ENCODE measurements at regions not wholly inside any gene's neighbourhood (a gene's known extent, or its start where the extent isn't known, plus 50 kb on each side); places are given as distances from the start of the nearest gene placed in this dataset.

- DNase-seq (ENCODE audit: low spot score): no peak
- Histone ChIP-seq H3K27ac (no peak overlapping the region), H3K4me3 (no peak overlapping the region)
- no peak for TF ChIP-seq CTCF (IDR thresholded peaks at IDR 0.05)
Observed at GRCh38 chr20:51269671-51270070, 246.8 kb upstream of the KCNG1 start.

GRCh38 chr20:51267679-51268078, 244.8 kb upstream of the KCNG1 start:
- no peak for TF ChIP-seq CTCF (IDR thresholded peaks at IDR 0.05)
- H3K27ac ChIP-seq: no peak overlapping the region
- H3K4me3 ChIP-seq: no peak overlapping the region
- no peak for DNase-seq (ENCODE audit: low spot score)

- DNase-seq (ENCODE audit: low spot score): no peak
- H3K4me3 ChIP-seq: no peak overlapping the region
- no peak overlapping the region for H3K27ac ChIP-seq
- no peak for TF ChIP-seq CTCF (IDR thresholded peaks at IDR 0.05)
Observed at GRCh38 chr20:51266353-51266752, 243.4 kb upstream of the KCNG1 start.

- Histone ChIP-seq H3K4me3 (no peak overlapping the region), H3K27ac (no peak overlapping the region)
- DNase-seq (ENCODE audit: low spot score): no peak
- TF ChIP-seq CTCF (IDR thresholded peaks at IDR 0.05): no peak
Observed at GRCh38 chr20:51265361-51265760, 242.5 kb upstream of the KCNG1 start.

GRCh38 chr20:51262240-51262639, 239.3 kb upstream of the KCNG1 start:
- no peak for DNase-seq (ENCODE audit: low spot score)
- TF ChIP-seq CTCF (IDR thresholded peaks at IDR 0.05): no peak
- Histone ChIP-seq H3K4me3 (no peak overlapping the region), H3K27ac (no peak overlapping the region)

GRCh38 chr20:51259455-51259854, 236.5 kb upstream of the KCNG1 start:
- DNase-seq (ENCODE audit: low spot score): no peak
- TF ChIP-seq CTCF (IDR thresholded peaks at IDR 0.05): no peak

GRCh38 chr20:51258582-51259165, 235.8 kb upstream of the KCNG1 start:
- DNase-seq (ENCODE audit: low spot score): no peak
- TF ChIP-seq CTCF (IDR thresholded peaks at IDR 0.05): no peak
- Histone ChIP-seq H3K27ac (no peak overlapping the region), H3K4me3 (no peak overlapping the region)

More at GRCh38 chr20:51259455-51259854, 236.5 kb upstream of the KCNG1 start:
- Histone ChIP-seq H3K27ac (no peak overlapping the region), H3K4me3 (no peak overlapping the region)

Measured in coronary artery (tissue), 2 donors.